ENCODE measurements at regions not wholly inside any gene's neighbourhood (a gene's known extent, or its start where the extent isn't known, plus 50 kb on each side); places are given as distances from the start of the nearest gene placed in this dataset.

DNA sequence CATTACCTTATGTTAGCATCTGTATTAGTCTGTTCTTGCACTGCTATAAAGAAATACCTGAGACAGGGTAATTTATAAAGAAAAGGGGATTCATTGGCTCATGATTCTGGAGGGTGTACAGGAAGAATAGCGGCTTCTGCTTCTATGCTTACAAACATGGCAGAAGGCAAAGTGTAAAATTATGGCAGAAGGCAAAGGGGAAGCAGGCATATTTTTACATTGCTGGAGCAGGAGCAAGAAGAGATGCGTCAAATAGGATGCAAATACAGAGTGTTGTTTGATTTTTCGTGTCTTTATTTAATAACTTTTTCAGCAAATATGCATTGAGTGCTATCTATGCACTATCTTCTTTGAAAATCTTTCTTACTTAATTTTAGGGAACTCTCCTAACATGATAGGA, 210.7 kb upstream of the SSTR1 start:
- no peak for TF ChIP-seq GABPA (IDR thresholded peaks at IDR 0.05; ENCODE audit: low read depth, low read length)
- no peak for TF ChIP-seq GABPA (CRISPR knock-in tag; IDR thresholded peaks at IDR 0.05; ENCODE audit: low read depth)
- no peak for TF ChIP-seq GPBP1L1 (CRISPR knock-in tag; IDR thresholded peaks at IDR 0.05)
- no peak for TF ChIP-seq JDP2 (CRISPR knock-in tag; IDR thresholded peaks at IDR 0.05; ENCODE audit: borderline replicate concordance)
- no peak for TF ChIP-seq ATAD3A (CRISPR knock-in tag; IDR thresholded peaks at IDR 0.05)
